ENCODE measurements at regions not wholly inside any gene's neighbourhood (a gene's known extent, or its start where the extent isn't known, plus 50 kb on each side); places are given as distances from the start of the nearest gene placed in this dataset.

DNA sequence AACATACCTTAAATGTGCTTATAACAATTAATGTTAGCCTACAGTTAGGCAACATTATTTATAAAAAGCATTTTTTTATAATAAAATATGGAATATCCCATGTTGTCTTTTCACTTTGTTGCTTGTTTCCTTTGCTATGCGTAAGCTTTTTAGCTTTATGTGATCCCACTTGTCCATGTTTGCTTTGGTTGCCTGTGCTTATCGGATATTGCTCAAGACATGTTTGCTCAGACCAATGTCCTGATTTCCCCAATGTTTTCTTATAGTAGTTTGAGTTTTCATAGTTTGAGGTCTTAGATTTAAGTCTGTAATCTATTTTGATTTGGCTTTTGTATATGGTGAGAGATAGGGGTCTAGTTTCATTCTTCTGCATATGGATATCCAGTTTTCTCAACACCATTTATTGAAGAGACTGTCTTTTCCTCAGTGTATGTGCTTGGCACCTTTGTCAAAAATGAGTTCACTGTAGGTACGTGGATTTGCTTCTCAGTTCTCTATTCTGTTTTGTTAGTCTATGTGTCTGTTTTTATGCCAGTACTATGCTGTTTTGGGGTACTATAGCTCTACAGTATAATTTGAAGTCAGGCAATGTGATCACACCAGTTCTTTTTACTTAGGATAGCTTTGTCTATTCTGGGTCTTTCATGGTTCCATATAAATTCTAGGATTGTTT, 592.7 kb upstream of the SEMA6D start (continued):
- TF ChIP-seq ZNF7 (CRISPR knock-in tag; IDR thresholded peaks at IDR 0.05) (peak; percentile 37; the same call in 1 of the 2 replicates), GLI4 (CRISPR knock-in tag; IDR thresholded peaks at IDR 0.05; ENCODE audit: borderline replicate concordance) (no peak), ZBED4 (CRISPR knock-in tag; IDR thresholded peaks at IDR 0.05; ENCODE audit: borderline replicate concordance) (no peak), ZNF761 (CRISPR knock-in tag; conservative IDR thresholded peaks at IDR 0.05) (no peak)
- TF ChIP-seq, protein P1, sequence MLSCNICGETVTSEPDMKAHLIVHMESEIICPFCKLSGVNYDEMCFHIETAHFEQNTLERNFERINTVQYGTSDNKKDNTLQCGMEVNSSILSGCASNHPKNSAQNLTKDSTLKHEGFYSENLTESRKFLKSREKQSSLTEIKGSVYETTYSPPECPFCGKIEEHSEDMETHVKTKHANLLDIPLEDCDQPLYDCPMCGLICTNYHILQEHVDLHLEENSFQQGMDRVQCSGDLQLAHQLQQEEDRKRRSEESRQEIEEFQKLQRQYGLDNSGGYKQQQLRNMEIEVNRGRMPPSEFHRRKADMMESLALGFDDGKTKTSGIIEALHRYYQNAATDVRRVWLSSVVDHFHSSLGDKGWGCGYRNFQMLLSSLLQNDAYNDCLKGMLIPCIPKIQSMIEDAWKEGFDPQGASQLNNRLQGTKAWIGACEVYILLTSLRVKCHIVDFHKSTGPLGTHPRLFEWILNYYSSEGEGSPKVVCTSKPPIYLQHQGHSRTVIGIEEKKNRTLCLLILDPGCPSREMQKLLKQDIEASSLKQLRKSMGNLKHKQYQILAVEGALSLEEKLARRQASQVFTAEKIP (CRISPR knock-in tag; IDR thresholded peaks at IDR 0.05; ENCODE audit: borderline replicate concordance) = no peak
- TF ChIP-seq, protein P2, sequence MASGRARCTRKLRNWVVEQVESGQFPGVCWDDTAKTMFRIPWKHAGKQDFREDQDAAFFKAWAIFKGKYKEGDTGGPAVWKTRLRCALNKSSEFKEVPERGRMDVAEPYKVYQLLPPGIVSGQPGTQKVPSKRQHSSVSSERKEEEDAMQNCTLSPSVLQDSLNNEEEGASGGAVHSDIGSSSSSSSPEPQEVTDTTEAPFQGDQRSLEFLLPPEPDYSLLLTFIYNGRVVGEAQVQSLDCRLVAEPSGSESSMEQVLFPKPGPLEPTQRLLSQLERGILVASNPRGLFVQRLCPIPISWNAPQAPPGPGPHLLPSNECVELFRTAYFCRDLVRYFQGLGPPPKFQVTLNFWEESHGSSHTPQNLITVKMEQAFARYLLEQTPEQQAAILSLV (CRISPR knock-in tag; IDR thresholded peaks at IDR 0.05; ENCODE audit: borderline replicate concordance) = no peak
- TF ChIP-seq, protein P3, sequence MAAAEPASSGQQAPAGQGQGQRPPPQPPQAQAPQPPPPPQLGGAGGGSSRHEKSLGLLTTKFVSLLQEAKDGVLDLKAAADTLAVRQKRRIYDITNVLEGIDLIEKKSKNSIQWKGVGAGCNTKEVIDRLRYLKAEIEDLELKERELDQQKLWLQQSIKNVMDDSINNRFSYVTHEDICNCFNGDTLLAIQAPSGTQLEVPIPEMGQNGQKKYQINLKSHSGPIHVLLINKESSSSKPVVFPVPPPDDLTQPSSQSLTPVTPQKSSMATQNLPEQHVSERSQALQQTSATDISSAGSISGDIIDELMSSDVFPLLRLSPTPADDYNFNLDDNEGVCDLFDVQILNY (CRISPR knock-in tag; conservative IDR thresholded peaks at IDR 0.05) = no peak
